Gastrocnemius medialis (tissue), 4 donors: ENCODE measurements at regions not wholly inside any gene's neighbourhood (a gene's known extent, or its start where the extent isn't known, plus 50 kb on each side); places are given as distances from the start of the nearest gene placed in this dataset.

Experiments used
- CTCF ChIP-seq, 5 experiments: fragments of 450-650 bp in 3 of 5; fragments of 200-600 bp in 2 of 5; sonication (generic) in 2 of 5; IDR thresholded peaks in 4 of 5; conservative IDR thresholded peaks in 1 of 5; 1 replicate in 4 of 5; 2 replicates in 1 of 5; pipeline ENCODE4 v1.5.1; 2016 to 2019; ENCODE audit warnings: antibody characterized with exemption in 5 of 5, mild to moderate bottlenecking in 3 of 5, moderate library complexity in 3 of 5
- POLR2A ChIP-seq, 2 donors: fragments of 450-650 bp; IDR thresholded peaks; one replicate each; pipeline ENCODE4 v1.6.1; 2017; ENCODE audit warnings: antibody characterized with exemption in 2 of 2, mild to moderate bottlenecking in 2 of 2, moderate library complexity in 2 of 2

DNA sequence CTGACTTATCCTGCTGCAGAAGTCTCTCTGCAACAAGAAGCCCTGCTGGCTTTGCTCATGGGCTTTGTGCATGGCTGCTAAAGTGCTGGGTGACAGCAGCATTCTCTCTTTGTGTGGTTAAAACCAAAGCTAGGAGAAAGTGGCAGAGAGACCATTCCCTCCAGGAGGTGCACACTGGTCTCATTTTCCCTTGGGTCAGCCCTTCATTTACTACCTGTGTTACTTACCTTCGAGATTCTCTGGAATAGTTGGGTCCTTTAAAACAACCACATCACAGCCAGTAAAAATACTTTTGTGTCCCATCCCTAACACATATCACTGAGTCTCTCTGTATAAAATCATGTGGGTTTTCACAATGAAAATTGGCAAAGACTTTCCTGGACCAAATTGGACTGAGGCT lies 315.5 kb downstream of the IRX1 start:
- TF ChIP-seq CTCF (IDR thresholded peaks at IDR 0.05 in 4 of 5, conservative IDR thresholded peaks at IDR 0.05 in 1 of 5), result no peak
- no peak for TF ChIP-seq POLR2A (IDR thresholded peaks at IDR 0.05)
